MCF 10A (cell line): ENCODE measurements at regions not wholly inside any gene's neighbourhood (a gene's known extent, or its start where the extent isn't known, plus 50 kb on each side); places are given as distances from the start of the nearest gene placed in this dataset.

Experiments used
- BruUV-seq: library from RNA; stranded (reverse); fragments of 400-500 nt; replicated peaks from 2 replicates; lab custom pipeline; 2021; lab: Mats Ljungman, UMichigan
- CTCF ChIA-PET: fragments of 300-600 bp; sonication (Branson Sonifier 250); formaldehyde crosslinking; extraction: SDS; loops from one replicate; lab custom pipeline; 2021; ENCODE audit warnings: antibody characterized with exemption, inconsistent platforms; lab: Yijun Ruan, JAX
- POLR2A ChIA-PET: fragments of 300-600, 350-650 bp; sonication (Branson Sonifier 250); formaldehyde crosslinking; extraction: SDS; loops from one replicate; lab custom pipeline; 2020; ENCODE audit warnings: antibody characterized with exemption, inconsistent platforms; lab: Yijun Ruan, JAX
- DNase-seq: peaks from one replicate; pipeline ENCODE4 v3.0.0-alpha.2; 2018; ENCODE audit not compliant: unreplicated experiment
- H3K27ac Mint-ChIP-seq: one replicate; pipeline ENCODE4 v1.8.0; 2022; ENCODE audit warnings: mild to moderate bottlenecking, low read depth, mixed read lengths; ENCODE audit not compliant: unreplicated experiment
- H3K27me3 Mint-ChIP-seq: one replicate; pipeline ENCODE4 v1.8.0; 2022; ENCODE audit warnings: mixed read lengths; ENCODE audit not compliant: insufficient read depth, unreplicated experiment
- H3K36me3 Mint-ChIP-seq: one replicate; pipeline ENCODE4 v1.8.0; 2022; ENCODE audit warnings: mild to moderate bottlenecking, moderate library complexity, mixed read lengths; ENCODE audit not compliant: insufficient read depth, unreplicated experiment
- H3K4me1 Mint-ChIP-seq: one replicate; pipeline ENCODE4 v1.8.0; 2022; ENCODE audit warnings: mixed read lengths; ENCODE audit not compliant: insufficient read depth, unreplicated experiment
- H3K4me3 Mint-ChIP-seq: one replicate; pipeline ENCODE4 v1.8.0; 2022; ENCODE audit warnings: mild to moderate bottlenecking, moderate library complexity, mixed read lengths; ENCODE audit not compliant: unreplicated experiment
- H3K9me3 Mint-ChIP-seq: one replicate; pipeline ENCODE4 v1.8.0; 2022; ENCODE audit warnings: mixed read lengths; ENCODE audit not compliant: unreplicated experiment
- intact Hi-C: fragments of 100-400 bp; cut with micrococcal nuclease; formaldehyde crosslinking; loops from 2 replicates; pipeline ENCODE4 v1.14.1; 2022
- TF ChIP-seq, protein P1 (sequence below): fragments of 200-600 bp; IDR thresholded peaks from one replicate; pipeline ENCODE4 v1.8.0; 2022; ENCODE audit warnings: antibody characterized with exemption, mild to moderate bottlenecking; ENCODE audit not compliant: unreplicated experiment

DNA sequence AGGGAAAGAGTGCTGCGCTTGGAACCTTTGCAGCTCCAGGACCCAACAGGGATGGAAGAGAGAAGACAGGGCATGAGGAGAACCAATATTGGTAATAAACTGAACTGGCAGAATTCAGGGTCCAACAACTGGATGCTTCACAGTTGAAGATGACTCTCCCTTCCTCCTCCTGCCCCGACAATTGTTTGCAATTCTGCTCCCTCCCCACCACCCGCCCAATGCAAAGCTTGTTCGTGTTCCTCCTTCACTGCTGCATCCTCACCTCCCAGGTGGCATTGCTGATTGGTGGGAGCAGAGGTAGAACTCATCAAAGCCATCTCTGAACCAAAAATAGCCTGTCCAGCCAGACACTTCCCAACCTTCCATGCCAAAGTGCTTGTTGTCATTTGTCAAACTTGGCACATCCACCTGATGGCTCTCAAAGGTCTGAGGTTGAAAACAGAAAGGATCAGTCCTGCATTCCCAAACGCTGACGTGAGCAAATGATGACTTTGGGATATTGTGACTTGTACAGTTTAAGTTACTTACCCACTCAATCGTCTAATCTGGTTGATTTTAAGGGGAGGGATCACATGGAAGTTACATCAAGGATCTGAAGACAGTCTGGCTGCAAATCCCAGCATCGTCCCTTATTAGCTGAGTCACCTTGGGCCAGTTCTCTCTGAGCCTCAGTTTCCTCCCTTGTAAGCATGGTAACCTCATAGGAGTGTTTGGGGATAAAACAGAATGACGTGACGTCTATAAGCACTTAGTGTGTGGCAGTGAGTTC is 242.6 kb upstream of the CRY1 start:
- TF ChIP-seq, protein P1, sequence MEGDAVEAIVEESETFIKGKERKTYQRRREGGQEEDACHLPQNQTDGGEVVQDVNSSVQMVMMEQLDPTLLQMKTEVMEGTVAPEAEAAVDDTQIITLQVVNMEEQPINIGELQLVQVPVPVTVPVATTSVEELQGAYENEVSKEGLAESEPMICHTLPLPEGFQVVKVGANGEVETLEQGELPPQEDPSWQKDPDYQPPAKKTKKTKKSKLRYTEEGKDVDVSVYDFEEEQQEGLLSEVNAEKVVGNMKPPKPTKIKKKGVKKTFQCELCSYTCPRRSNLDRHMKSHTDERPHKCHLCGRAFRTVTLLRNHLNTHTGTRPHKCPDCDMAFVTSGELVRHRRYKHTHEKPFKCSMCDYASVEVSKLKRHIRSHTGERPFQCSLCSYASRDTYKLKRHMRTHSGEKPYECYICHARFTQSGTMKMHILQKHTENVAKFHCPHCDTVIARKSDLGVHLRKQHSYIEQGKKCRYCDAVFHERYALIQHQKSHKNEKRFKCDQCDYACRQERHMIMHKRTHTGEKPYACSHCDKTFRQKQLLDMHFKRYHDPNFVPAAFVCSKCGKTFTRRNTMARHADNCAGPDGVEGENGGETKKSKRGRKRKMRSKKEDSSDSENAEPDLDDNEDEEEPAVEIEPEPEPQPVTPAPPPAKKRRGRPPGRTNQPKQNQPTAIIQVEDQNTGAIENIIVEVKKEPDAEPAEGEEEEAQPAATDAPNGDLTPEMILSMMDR, result no peak
- POLR2A ChIA-PET, result no interaction called here
- DNase-seq, result no peak
- Mint-ChIP-seq H3K9me3 (no peaks in the 10 kb centered on the region), H3K4me1 (no peaks in the 10 kb centered on the region), H3K4me3 (no peak overlapping the region), H3K36me3 (no peaks in the 10 kb centered on the region), H3K27ac (no peak overlapping the region), H3K27me3 (no peaks in the 10 kb centered on the region)
- BruUV-seq, result no TSS peak
- intact Hi-C loops, result no loop called here
- CTCF ChIA-PET, result interaction anchor here (0.6 kb wide), 1 partner anchor 334 kb away, joined by 3 read pairs; no protein-coding TSS in a partner anchor

DNA sequence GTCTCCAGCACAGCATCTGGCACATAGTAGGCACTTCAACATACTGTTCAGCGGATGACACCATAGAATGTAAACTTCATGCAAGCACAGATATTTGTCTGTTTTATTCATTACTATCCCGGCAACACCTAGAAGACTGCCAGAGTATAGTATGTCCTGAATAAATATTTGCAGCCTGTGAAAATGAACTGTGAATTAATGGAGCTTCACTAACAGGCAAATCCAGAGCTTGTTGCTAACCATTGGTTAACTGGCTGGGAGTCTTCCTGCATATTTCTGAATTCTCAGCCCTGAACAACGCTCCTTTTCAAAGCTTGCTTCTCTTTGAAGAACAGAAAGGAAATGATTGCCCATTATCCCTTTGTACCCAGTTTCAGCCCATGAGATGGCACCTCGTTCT is 243.3 kb upstream of the CRY1 start:
- TF ChIP-seq, protein P1, result no peak
- CTCF ChIA-PET, result interaction anchor here (0.7 to 1.1 kb wide), 3 partner anchors 8 to 205 kb away, joined by 3 to 4 read pairs (median 4); no protein-coding TSS in a partner anchor
- no peaks in the 10 kb centered on the region for H3K4me1 Mint-ChIP-seq
- H3K36me3 Mint-ChIP-seq, result no peaks in the 10 kb centered on the region
- no peaks in the 10 kb centered on the region for H3K9me3 Mint-ChIP-seq
- no peak for DNase-seq
- intact Hi-C loops, result no loop called here
- no peaks in the 10 kb centered on the region for H3K27me3 Mint-ChIP-seq
- no peak overlapping the region for H3K4me3 Mint-ChIP-seq
- BruUV-seq, result no TSS peak
- POLR2A ChIA-PET, result no interaction called here
- H3K27ac Mint-ChIP-seq, result no peak overlapping the region

- ChIA-PET POLR2A (no interaction called here), CTCF (interaction anchor here (0.8 to 1.1 kb wide), 2 partner anchors 9 to 206 kb away, joined by 4 read pairs; no protein-coding TSS in a partner anchor)
- TF ChIP-seq, protein P1, result no peak
- Mint-ChIP-seq H3K27ac (no peak overlapping the region), H3K4me1 (no peaks in the 10 kb centered on the region), H3K4me3 (no peak overlapping the region), H3K27me3 (no peaks in the 10 kb centered on the region), H3K36me3 (peaks cover 2% of the 10 kb centered on the region), H3K9me3 (no peaks in the 10 kb centered on the region)
- no peak for DNase-seq
- no TSS peak for BruUV-seq
- intact Hi-C loops, result no loop called here
Observed at GRCh38 chr12:107337346-107338095, 244.2 kb upstream of the CRY1 start.

DNA sequence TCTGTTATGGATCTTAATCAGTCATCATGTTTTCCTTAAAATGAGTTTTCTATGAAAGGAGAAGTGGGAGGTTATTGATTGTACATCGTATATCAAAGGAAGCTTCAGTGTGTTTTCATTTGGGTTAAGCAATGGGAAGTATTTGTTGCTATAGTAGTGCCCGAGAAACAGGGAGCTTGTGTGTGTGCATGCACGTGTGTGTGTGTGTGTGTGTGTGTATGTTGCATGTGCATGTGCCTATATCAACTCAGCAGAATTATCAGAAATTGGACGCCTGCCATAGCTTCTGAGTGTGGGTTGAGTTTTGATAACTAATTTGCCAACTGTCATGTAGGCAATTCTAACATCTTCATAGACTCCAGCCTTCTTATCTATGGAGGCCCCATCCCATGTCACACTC is 246.1 kb upstream of the CRY1 start:
- no peak overlapping the region for H3K27ac Mint-ChIP-seq
- no peak overlapping the region for H3K4me3 Mint-ChIP-seq
- H3K4me1 Mint-ChIP-seq, result no peaks in the 10 kb centered on the region
- DNase-seq, result no peak
- POLR2A ChIA-PET, result no interaction called here
- CTCF ChIA-PET, result no interaction called here
- no TSS peak for BruUV-seq
- H3K36me3 Mint-ChIP-seq, result peaks cover 6% of the 10 kb centered on the region
- no peaks in the 10 kb centered on the region for H3K27me3 Mint-ChIP-seq
- intact Hi-C loops, result no loop called here
- TF ChIP-seq, protein P1, result no peak
- no peaks in the 10 kb centered on the region for H3K9me3 Mint-ChIP-seq
